ENCODE measurements at regions not wholly inside any gene's neighbourhood (a gene's known extent, or its start where the extent isn't known, plus 50 kb on each side); places are given as distances from the start of the nearest gene placed in this dataset.

- DNase-seq (ENCODE audit: low spot score): no peak
- H3K36me3 ChIP-seq: no peaks in the 10 kb centered on the region
- TF ChIP-seq CTCF (IDR thresholded peaks at IDR 0.05): no peak
- H3K27ac ChIP-seq: no peak overlapping the region
- H3K4me3 ChIP-seq: no peak overlapping the region
- no peak for ATAC-seq (ENCODE audit: insufficient number of reproducible peaks, low FRiP score, low read depth)
- no peaks in the 10 kb centered on the region for H3K27me3 ChIP-seq (replicated peaks; ENCODE audit: insufficient read depth)
- H3K9me3 ChIP-seq: no peaks in the 10 kb centered on the region
- no peaks in the 10 kb centered on the region for H3K4me1 ChIP-seq (ENCODE audit: control insufficient read depth in 1 of 2, low read depth in 2 of 2)
Measured at GRCh38 chr12:125633686-125634085, 568.5 kb downstream of the AACS start.

- Histone ChIP-seq H3K36me3 (no peaks in the 10 kb centered on the region), H3K4me3 (no peak overlapping the region), H3K9me3 (no peaks in the 10 kb centered on the region), H3K27me3 (replicated peaks; ENCODE audit: insufficient read depth) (no peaks in the 10 kb centered on the region), H3K27ac (no peak overlapping the region), H3K4me1 (ENCODE audit: control insufficient read depth in 1 of 2, low read depth in 2 of 2) (no peaks in the 10 kb centered on the region)
- ATAC-seq (ENCODE audit: insufficient number of reproducible peaks, low FRiP score, low read depth) (no peak), DNase-seq (ENCODE audit: low spot score) (no peak)
- TF ChIP-seq CTCF (IDR thresholded peaks at IDR 0.05): no peak
Measured at GRCh38 chr12:125634813-125635212, 569.6 kb downstream of the AACS start.

GRCh38 chr12:125639826-125640225 lies 574.6 kb downstream of the AACS start:
- Histone ChIP-seq H3K4me3 (no peak overlapping the region), H3K36me3 (no peaks in the 10 kb centered on the region), H3K27me3 (replicated peaks; ENCODE audit: insufficient read depth) (no peaks in the 10 kb centered on the region), H3K27ac (no peak overlapping the region), H3K9me3 (no peaks in the 10 kb centered on the region), H3K4me1 (ENCODE audit: control insufficient read depth in 1 of 2, low read depth in 2 of 2) (no peaks in the 10 kb centered on the region)
- ATAC-seq (ENCODE audit: insufficient number of reproducible peaks, low FRiP score, low read depth) (no peak), DNase-seq (ENCODE audit: low spot score) (no peak)
- TF ChIP-seq CTCF (IDR thresholded peaks at IDR 0.05): no peak

GRCh38 chr12:125643055-125643454 lies 577.8 kb downstream of the AACS start:
- TF ChIP-seq CTCF (IDR thresholded peaks at IDR 0.05): no peak
- H3K4me3 ChIP-seq: no peak overlapping the region
- H3K9me3 ChIP-seq: no peaks in the 10 kb centered on the region
- ATAC-seq (ENCODE audit: insufficient number of reproducible peaks, low FRiP score, low read depth) (no peak), DNase-seq (ENCODE audit: low spot score) (no peak)
- no peaks in the 10 kb centered on the region for H3K27me3 ChIP-seq (replicated peaks; ENCODE audit: insufficient read depth)
- no peaks in the 10 kb centered on the region for H3K36me3 ChIP-seq
- H3K4me1 ChIP-seq (ENCODE audit: control insufficient read depth in 1 of 2, low read depth in 2 of 2): no peaks in the 10 kb centered on the region
- no peak overlapping the region for H3K27ac ChIP-seq

GRCh38 chr12:125645724-125646123 lies 580.5 kb downstream of the AACS start:
- H3K36me3 ChIP-seq: no peaks in the 10 kb centered on the region
- DNase-seq (ENCODE audit: low spot score): no peak
- no peak for ATAC-seq (ENCODE audit: insufficient number of reproducible peaks, low FRiP score, low read depth)
- H3K27me3 ChIP-seq (replicated peaks; ENCODE audit: insufficient read depth): no peaks in the 10 kb centered on the region
- no peak for TF ChIP-seq CTCF (IDR thresholded peaks at IDR 0.05)
- no peaks in the 10 kb centered on the region for H3K4me1 ChIP-seq (ENCODE audit: control insufficient read depth in 1 of 2, low read depth in 2 of 2)
- H3K9me3 ChIP-seq: no peaks in the 10 kb centered on the region
- no peak overlapping the region for H3K4me3 ChIP-seq
- no peak overlapping the region for H3K27ac ChIP-seq
